Common myeloid progenitor, CD34-positive (primary cell): ENCODE measurements at regions not wholly inside any gene's neighbourhood (a gene's known extent, or its start where the extent isn't known, plus 50 kb on each side); places are given as distances from the start of the nearest gene placed in this dataset.
A peak's percentile ranks its signal among the peaks of the same experiment; 100 is the strongest.

Source experiments
- CTCF ChIA-PET: fragments of 350-600 bp; sonication (Branson Sonifier 250); formaldehyde crosslinking; loops from one replicate; lab custom pipeline; 2021; ENCODE audit warnings: antibody characterized with exemption; lab: Charles Lee
- POLR2A ChIA-PET: fragments of 350-600 bp; sonication (Branson Sonifier 250); formaldehyde crosslinking; loops from one replicate; lab custom pipeline; 2021; ENCODE audit warnings: antibody characterized with exemption; lab: Charles Lee
- DNase-seq, 3 donors: peaks; one replicate each; pipeline versions ENCODE4 v3.0.0 to v3.0.0-alpha.2; 2013
- H3K27ac ChIP-seq, 2 experiments: 1 replicate in 1 of 2; 2 replicates in 1 of 2; pipeline ENCODE4 v1.7.0; 2013; ENCODE audit warnings: inconsistent platforms in 2 of 2, low read length in 2 of 2, mild to moderate bottlenecking in 2 of 2, low read depth in 1 of 2, moderate library complexity in 1 of 2; ENCODE audit not compliant: severe bottlenecking in 2 of 2, insufficient read depth in 1 of 2, poor library complexity in 1 of 2
- H3K27me3 ChIP-seq, 5 experiments: replicated peaks in 2 of 5; 1 replicate in 3 of 5; 2 replicates in 2 of 5; pipeline versions ENCODE4 v1.6.1 to v1.7.0; 2013; ENCODE audit warnings: low read length in 4 of 5, mild to moderate bottlenecking in 2 of 5, moderate library complexity in 2 of 5, inconsistent platforms in 1 of 5; ENCODE audit not compliant: insufficient read depth in 5 of 5, control insufficient read depth in 4 of 5
- H3K36me3 ChIP-seq, 4 experiments: 1 replicate in 2 of 4; 2 replicates in 2 of 4; pipeline versions ENCODE4 v1.6.1 to v1.7.0; 2013; ENCODE audit warnings: low read length in 3 of 4, control low read depth in 1 of 4, mild to moderate bottlenecking in 1 of 4; ENCODE audit not compliant: control insufficient read depth in 4 of 4, insufficient read depth in 4 of 4
- H3K4me1 ChIP-seq, 4 experiments: 1 replicate in 3 of 4; 2 replicates in 1 of 4; pipeline versions ENCODE4 v1.6.1 to v1.7.1; 2013; ENCODE audit warnings: low read length in 3 of 4, mild to moderate bottlenecking in 3 of 4, control low read depth in 1 of 4, inconsistent platforms in 1 of 4, moderate library complexity in 1 of 4; ENCODE audit not compliant: control insufficient read depth in 4 of 4, insufficient read depth in 4 of 4; ENCODE audit errors: control extremely low read depth in 1 of 4
- H3K4me3 ChIP-seq, 7 experiments: 1 replicate in 4 of 7; 2 replicates in 3 of 7; pipeline versions ENCODE4 v1.5.1 to v1.7.0; 2013; ENCODE audit warnings: mild to moderate bottlenecking in 7 of 7, low read length in 6 of 7, moderate library complexity in 6 of 7, inconsistent platforms in 2 of 7, low read depth in 2 of 7, control low read depth in 1 of 7; ENCODE audit not compliant: insufficient read depth in 4 of 7, control insufficient read depth in 1 of 7; ENCODE audit errors: extremely low read depth in 1 of 7
- H3K9me3 ChIP-seq, 5 experiments: 1 replicate in 4 of 5; 2 replicates in 1 of 5; pipeline versions ENCODE4 v1.6.1 to v1.7.1; 2013; ENCODE audit warnings: low read length in 4 of 5, mild to moderate bottlenecking in 2 of 5, inconsistent platforms in 1 of 5, low read depth in 1 of 5, moderate library complexity in 1 of 5; ENCODE audit not compliant: control insufficient read depth in 4 of 5, insufficient read depth in 2 of 5; ENCODE audit errors: control extremely low read depth in 1 of 5
- WGBS: methylation state at CpG from one replicate; pipeline ENCODE4 v1.1.5; 2013; ENCODE audit not compliant: insufficient coverage; 5-methylcytosine and 5-hydroxymethylcytosine counted together

- Histone ChIP-seq H3K4me3 (no peak overlapping the region), H3K4me1 (no peaks in the 10 kb centered on the region), H3K9me3 (peaks cover 0 to 2% (median 0%) of the 10 kb centered on the region in 5 experiments), H3K27ac (no peak overlapping the region), H3K36me3 (no peaks in the 10 kb centered on the region), H3K27me3 (no peaks in the 10 kb centered on the region)
- ChIA-PET CTCF (no interaction called here), POLR2A (no interaction called here)
- DNase-seq: no peak
- 89% methylated on average over 1 of the region's 2 CpGs for WGBS
These were observed 134.7 kb downstream of the POU4F1 start for GRCh38 chr13:78468621-78469020.

GRCh38 chr13:78465250-78465649 lies 138.1 kb downstream of the POU4F1 start:
- H3K9me3 ChIP-seq: no peaks in the 10 kb centered on the region
- WGBS: 67% methylated on average over 1 of the region's 1 CpG
- no peak for DNase-seq
- POLR2A ChIA-PET: no interaction called here
- H3K27ac ChIP-seq: no peak overlapping the region
- CTCF ChIA-PET: no interaction called here
- H3K4me1 ChIP-seq: no peaks in the 10 kb centered on the region
- H3K4me3 ChIP-seq: no peak overlapping the region
- H3K36me3 ChIP-seq: no peaks in the 10 kb centered on the region
- H3K27me3 ChIP-seq: no peaks in the 10 kb centered on the region

GRCh38 chr13:78460176-78460575 lies 143.2 kb downstream of the POU4F1 start:
- ChIA-PET POLR2A (no interaction called here), CTCF (interaction anchor here (1.5 kb wide), 1 partner anchor 12 kb away, joined by 4 read pairs; no protein-coding TSS in a partner anchor)
- Histone ChIP-seq H3K4me1 (no peaks in the 10 kb centered on the region), H3K4me3 (no peak overlapping the region), H3K27me3 (no peaks in the 10 kb centered on the region), H3K27ac (no peak overlapping the region), H3K9me3 (no peaks in the 10 kb centered on the region), H3K36me3 (no peaks in the 10 kb centered on the region)
- 77% methylated on average over 1 of the region's 2 CpGs for WGBS
- peak in 2 of 3 donors; percentile 21 to 38 for DNase-seq

GRCh38 chr13:78443839-78444238 lies 159.5 kb downstream of the POU4F1 start:
- H3K4me3 ChIP-seq: no peak overlapping the region
- no peaks in the 10 kb centered on the region for H3K36me3 ChIP-seq
- POLR2A ChIA-PET: no interaction called here
- no peak overlapping the region for H3K27ac ChIP-seq
- no peaks in the 10 kb centered on the region for H3K9me3 ChIP-seq
- DNase-seq: no peak
- CTCF ChIA-PET: interaction anchor here (0.5 kb wide), 1 partner anchor 16 kb away, joined by 3 read pairs; no protein-coding TSS in a partner anchor
- no peaks in the 10 kb centered on the region for H3K4me1 ChIP-seq
- H3K27me3 ChIP-seq: no peaks in the 10 kb centered on the region
- whole genome bisulfite sequencing: 92% methylated on average over 3 of the region's 4 CpGs

GRCh38 chr13:78437781-78438180 lies 165.6 kb downstream of the POU4F1 start:
- no peak overlapping the region for H3K27ac ChIP-seq
- no peaks in the 10 kb centered on the region for H3K36me3 ChIP-seq
- no peaks in the 10 kb centered on the region for H3K9me3 ChIP-seq
- POLR2A ChIA-PET: no interaction called here
- no peaks in the 10 kb centered on the region for H3K4me1 ChIP-seq
- DNase-seq: no peak
- WGBS: 100% methylated on average over 2 of the region's 4 CpGs
- H3K4me3 ChIP-seq: no peak overlapping the region
- H3K27me3 ChIP-seq: no peaks in the 10 kb centered on the region
- CTCF ChIA-PET: no interaction called here

- no peaks in the 10 kb centered on the region for H3K36me3 ChIP-seq
- H3K9me3 ChIP-seq: no peaks in the 10 kb centered on the region
- ChIA-PET POLR2A (no interaction called here), CTCF (no interaction called here)
- 80% methylated on average over 1 of the region's 3 CpGs for WGBS
- H3K27me3 ChIP-seq: no peaks in the 10 kb centered on the region
- no peak overlapping the region for H3K27ac ChIP-seq
- H3K4me3 ChIP-seq: no peak overlapping the region
- H3K4me1 ChIP-seq: no peaks in the 10 kb centered on the region
- no peak for DNase-seq
These were observed 167.0 kb downstream of the POU4F1 start for GRCh38 chr13:78436311-78436710.

- DNase-seq: no peak
- H3K36me3 ChIP-seq: no peaks in the 10 kb centered on the region
- H3K9me3 ChIP-seq: no peaks in the 10 kb centered on the region
- H3K27me3 ChIP-seq: no peaks in the 10 kb centered on the region
- ChIA-PET CTCF (interaction anchor here (0.8 kb wide), 1 partner anchor 28 kb away, joined by 3 read pairs; no protein-coding TSS in a partner anchor), POLR2A (no interaction called here)
- no peak overlapping the region for H3K27ac ChIP-seq
- H3K4me1 ChIP-seq: no peaks in the 10 kb centered on the region
- WGBS: no CpG with 5 or more reads among the region's 1 CpG
- no peak overlapping the region for H3K4me3 ChIP-seq
These were observed 172.0 kb downstream of the POU4F1 start for GRCh38 chr13:78431328-78431727.
